Dendritic cell treated with granulocyte-macrophage colony-stimulating factor and Interleukin-4, amounts not matched to agents 40 ng/mL and 50 ng/mL, for 4 days (primary cell): ENCODE measurements at regions not wholly inside any gene's neighbourhood (a gene's known extent, or its start where the extent isn't known, plus 50 kb on each side); places are given as distances from the start of the nearest gene placed in this dataset.

Source experiments
- H3K27ac Mint-ChIP-seq: one replicate; pipeline ENCODE4 v1.8.0; 2022; ENCODE audit warnings: mild to moderate bottlenecking, mixed read lengths
- H3K27me3 Mint-ChIP-seq: one replicate; pipeline ENCODE4 v1.8.0; 2022; ENCODE audit warnings: mild to moderate bottlenecking, mixed read lengths
- H3K36me3 Mint-ChIP-seq: one replicate; pipeline ENCODE4 v1.8.0; 2022; ENCODE audit warnings: low read depth, mixed read lengths
- H3K4me1 Mint-ChIP-seq: one replicate; pipeline ENCODE4 v1.8.0; 2022; ENCODE audit warnings: low read depth, mixed read lengths
- H3K4me3 Mint-ChIP-seq: one replicate; pipeline ENCODE4 v1.8.0; 2022; ENCODE audit warnings: mild to moderate bottlenecking, moderate library complexity, mixed read lengths
- H3K9me3 Mint-ChIP-seq: one replicate; pipeline ENCODE4 v1.8.0; 2022; ENCODE audit warnings: mixed read lengths
- intact Hi-C: fragments of 100-400 bp; cut with micrococcal nuclease; formaldehyde crosslinking; loops from one replicate; pipeline ENCODE4 v1.15.0; 2022

GRCh38 chr9:788777-789176 lies 52.7 kb upstream of the DMRT1 start:
- Mint-ChIP-seq H3K4me1 (peaks cover 5% of the 10 kb centered on the region), H3K4me3 (no peak overlapping the region)
- intact Hi-C loops = no loop called here

More at GRCh38 chr9:788777-789176, 52.7 kb upstream of the DMRT1 start:
- no peaks in the 10 kb centered on the region for H3K27me3 Mint-ChIP-seq
- no peak overlapping the region for H3K27ac Mint-ChIP-seq
- H3K9me3 Mint-ChIP-seq = no peaks in the 10 kb centered on the region
- no peaks in the 10 kb centered on the region for H3K36me3 Mint-ChIP-seq
